HG02678 (cell line): ENCODE measurements at regions not wholly inside any gene's neighbourhood (a gene's known extent, or its start where the extent isn't known, plus 50 kb on each side); places are given as distances from the start of the nearest gene placed in this dataset.
"Not testable (repeated sequence)": the region's sequence is repeated elsewhere in the genome, so short reads cannot be mapped to it uniquely, and the experiment has no call there.

Experiments
- ATAC-seq: cut with Tn5 transposase; IDR thresholded peaks from one replicate; pipeline ENCODE4 v1.9.1; 2021; ENCODE audit warnings: mild to moderate bottlenecking, moderate library complexity; ENCODE audit not compliant: unreplicated experiment

- no peak for ATAC-seq
Measured at GRCh38 chr6:3900744-3901336, 51.7 kb downstream of the FAM50B start.

DNA sequence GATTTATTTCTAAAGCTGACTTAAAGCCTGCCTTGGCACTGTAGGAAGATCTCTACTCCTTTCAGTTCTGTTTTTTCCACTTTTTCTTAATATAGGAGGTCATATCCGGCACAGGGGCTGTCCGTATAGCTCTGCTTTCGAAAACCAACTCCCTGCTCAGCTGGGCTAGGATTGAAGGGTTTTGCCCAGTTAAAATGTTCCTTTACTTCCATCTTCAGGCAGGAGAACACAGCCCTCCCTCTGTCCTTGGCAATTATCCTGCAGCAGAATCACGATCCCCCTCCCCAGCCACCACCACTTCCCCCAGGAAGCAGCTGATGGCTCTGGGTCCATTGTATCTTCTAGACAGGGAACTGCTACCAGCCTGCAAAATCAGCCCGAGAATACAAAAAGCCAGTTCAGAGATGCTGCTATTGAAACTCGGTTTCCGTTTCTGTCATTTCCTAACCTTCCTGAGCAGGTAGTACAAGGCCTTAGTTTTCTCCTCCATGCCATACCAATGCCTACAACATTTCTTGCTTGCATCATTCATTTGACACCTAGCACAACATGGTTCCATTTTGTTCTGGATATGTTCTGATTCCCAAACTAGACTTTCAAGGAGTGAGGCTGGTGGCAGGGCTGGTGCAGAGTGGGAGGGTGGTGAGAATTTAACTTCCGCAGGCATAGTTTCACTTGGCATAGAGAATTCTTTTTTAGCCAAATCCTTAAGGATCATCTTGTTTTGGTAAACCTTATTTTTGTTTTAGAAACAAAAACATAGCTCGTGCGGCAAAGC is 53.9 kb downstream of the FAM50B start:
- ATAC-seq, result no peak

DNA sequence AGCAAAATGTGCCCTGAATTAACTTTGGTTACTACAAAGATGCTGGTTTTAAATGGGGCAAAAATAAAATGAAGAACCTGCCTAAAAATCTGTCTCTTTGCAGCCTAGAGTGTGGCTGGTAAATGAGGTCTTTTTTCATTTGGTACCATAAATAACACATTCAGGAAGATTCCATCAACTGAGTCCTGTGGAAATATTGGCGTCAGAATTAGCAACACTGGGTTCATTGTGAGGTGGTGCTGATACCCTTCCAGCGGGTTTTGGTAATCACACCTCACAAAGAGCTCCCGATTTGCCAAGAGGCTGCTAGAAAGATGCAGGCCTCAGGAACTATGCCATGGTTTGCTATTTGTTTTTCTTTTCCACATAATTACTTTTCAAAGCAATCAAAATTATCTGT is 55.3 kb downstream of the FAM50B start:
- ATAC-seq, result no peak

DNA sequence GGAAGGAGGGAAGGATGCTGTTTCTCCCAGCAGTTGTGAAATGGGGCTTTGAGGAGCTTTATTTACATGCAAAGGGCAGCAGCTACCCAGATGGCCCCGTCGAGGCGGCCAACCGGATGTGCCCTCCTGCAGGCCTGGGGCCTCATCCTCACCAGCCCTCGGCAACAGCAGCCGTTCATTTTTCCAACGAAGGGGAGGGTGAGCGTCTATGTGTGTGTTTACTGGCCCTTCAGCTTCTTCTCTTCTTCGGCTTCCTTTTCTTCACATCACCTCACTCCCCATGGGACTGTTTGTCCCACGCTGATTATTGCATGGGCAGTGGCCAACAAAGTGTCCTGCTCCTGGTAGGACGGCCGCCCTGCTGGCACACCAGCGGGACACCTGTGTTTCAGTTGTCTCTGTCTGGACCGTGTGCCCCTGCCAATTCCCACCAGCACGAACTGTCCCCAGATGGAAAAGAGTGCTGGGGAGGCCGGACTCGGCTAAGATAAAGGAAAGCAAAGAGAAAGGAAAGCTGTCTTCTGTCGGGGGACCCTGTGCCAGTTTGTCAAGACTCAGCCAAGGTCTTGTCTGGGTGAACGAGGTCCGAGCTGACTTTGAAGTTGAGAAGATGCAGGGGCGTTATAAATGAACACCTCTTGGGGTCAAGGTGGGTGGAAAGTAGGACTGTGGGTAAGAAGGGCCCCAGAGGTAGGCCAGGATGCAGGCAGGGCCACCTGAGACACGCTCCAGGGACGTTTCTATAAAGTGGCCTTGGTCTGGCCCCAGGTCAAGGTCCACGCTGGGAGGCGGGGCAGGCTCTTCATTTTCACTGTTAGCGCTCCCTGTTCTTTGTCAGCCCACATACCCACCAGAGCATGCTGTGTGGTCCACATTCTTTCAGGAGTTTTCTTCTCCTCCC is 57.0 kb downstream of the FAM50B start:
- ATAC-seq, result no peak

GRCh38 chr6:3906846-3907151 is 57.6 kb downstream of the FAM50B start:
- no peak for ATAC-seq

- ATAC-seq, result no peak
Measured at GRCh38 chr6:3908223-3908622, 59.0 kb downstream of the FAM50B start.

GRCh38 chr6:3908961-3909360 is 59.8 kb downstream of the FAM50B start:
- ATAC-seq, result no peak

DNA sequence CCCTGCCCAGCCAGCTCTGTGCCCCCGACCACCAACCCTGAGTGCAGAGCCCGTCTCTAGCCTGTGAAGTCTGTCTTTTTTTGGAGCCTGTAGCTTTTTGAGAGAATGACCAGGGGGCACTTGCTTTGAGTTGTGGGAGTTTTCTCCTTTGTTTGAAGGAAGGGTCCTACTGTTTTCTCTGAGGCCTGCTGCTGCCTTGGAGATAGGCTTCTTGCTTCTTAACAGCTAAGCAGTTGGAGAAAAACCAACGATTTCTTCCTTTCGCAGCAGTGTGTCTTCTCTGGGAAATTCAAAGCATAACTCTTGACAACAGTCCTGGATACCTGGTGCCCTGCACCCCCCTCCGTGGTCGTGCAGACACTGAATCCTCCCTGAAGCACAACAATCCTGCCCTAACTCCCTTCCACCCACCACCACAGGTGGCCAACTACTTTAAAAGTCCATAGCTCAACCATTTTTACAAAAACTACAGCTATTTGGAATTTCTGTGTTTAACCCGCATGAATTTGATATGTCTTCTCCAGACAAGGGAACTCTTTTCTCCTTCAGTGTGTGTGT is 61.0 kb downstream of the FAM50B start:
- ATAC-seq, result no peak

GRCh38 chr6:3911130-3911529 is 62.0 kb downstream of the FAM50B start:
- no peak for ATAC-seq

- no peak for ATAC-seq
Measured at GRCh38 chr6:3911614-3912336, 62.6 kb downstream of the FAM50B start.

- no peak for ATAC-seq
Measured at GRCh38 chr6:3912361-3913076, 63.3 kb downstream of the FAM50B start.

- ATAC-seq, result no peak
Measured at GRCh38 chr6:3913077-3913957, 64.1 kb downstream of the FAM50B start.

GRCh38 chr6:3913958-3914337 is 64.8 kb downstream of the FAM50B start:
- no peak for ATAC-seq

- no peak for ATAC-seq
Measured at GRCh38 chr6:3915076-3915791, 66.1 kb downstream of the FAM50B start.

- ATAC-seq, result no peak
Measured at GRCh38 chr6:3916211-3916610, 67.0 kb downstream of the FAM50B start.

- not testable (repeated sequence) for ATAC-seq
Measured at GRCh38 chr6:3916749-3917148, 67.6 kb downstream of the FAM50B start.

DNA sequence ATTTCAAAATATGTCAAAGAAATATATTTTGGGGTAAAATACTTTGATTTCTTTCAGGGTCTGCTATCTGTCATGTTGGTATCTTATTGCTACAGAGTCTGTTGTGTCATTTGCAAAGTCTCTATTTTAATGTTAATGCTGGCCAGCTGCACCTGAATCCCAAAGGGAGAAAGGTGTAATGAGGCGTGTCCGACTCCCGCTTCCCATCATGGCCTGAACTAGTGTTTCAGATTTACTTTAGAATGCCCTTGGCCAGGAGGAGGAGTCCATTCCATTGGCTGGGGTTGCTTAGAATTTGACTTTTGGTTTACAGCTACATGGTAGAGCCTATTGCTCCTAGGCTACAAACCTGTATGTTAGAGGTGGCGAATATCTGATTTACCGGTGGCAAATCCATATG is 69.3 kb downstream of the FAM50B start:
- no peak for ATAC-seq

DNA sequence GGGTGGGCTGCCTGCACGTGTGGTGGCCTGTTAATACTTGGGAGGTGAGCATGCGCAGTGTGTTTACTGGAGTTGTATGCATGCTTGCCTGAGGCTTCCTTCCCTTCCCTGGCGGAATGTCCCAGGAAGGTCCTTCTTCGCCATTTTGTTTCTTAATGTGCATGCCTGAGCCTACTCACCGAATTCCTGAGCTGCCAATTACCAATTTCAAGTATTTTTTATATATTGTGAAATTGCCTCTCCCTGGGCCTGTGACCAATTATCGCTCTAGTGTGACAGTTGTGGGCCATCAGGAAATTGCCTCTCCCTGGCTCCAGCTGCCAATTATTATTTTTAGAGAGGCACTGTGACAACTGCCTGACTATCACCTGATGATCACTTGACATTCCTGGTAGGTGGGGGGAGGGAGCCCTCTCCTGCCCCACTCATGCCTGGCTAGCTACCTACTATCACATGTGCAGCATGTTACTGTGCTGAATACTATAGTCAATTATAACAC is 70.0 kb downstream of the FAM50B start:
- ATAC-seq, result no peak
